ENCODE measurements at regions not wholly inside any gene's neighbourhood (a gene's known extent, or its start where the extent isn't known, plus 50 kb on each side); places are given as distances from the start of the nearest gene placed in this dataset.
"Not testable (repeated sequence)": the region's sequence is repeated elsewhere in the genome, so short reads cannot be mapped to it uniquely, and the experiment has no call there.

GRCh38 chr18:67455890-67456501 is 60.5 kb downstream of the DSEL start:
- no peak for DNase-seq

GRCh38 chr18:67453901-67454300 is 62.6 kb downstream of the DSEL start:
- no peak for DNase-seq

GRCh38 chr18:67451960-67452359 is 64.6 kb downstream of the DSEL start:
- DNase-seq, result no peak

GRCh38 chr18:67451101-67451500 is 65.4 kb downstream of the DSEL start:
- not testable (repeated sequence) for DNase-seq

- no peak for DNase-seq
Observed at GRCh38 chr18:67433971-67434370, 82.5 kb downstream of the DSEL start.

GRCh38 chr18:67432806-67433205 is 83.7 kb downstream of the DSEL start:
- DNase-seq, result no peak

- DNase-seq, result no peak
Observed at GRCh38 chr18:67428805-67429204, 87.7 kb downstream of the DSEL start.

GRCh38 chr18:67428158-67428557 is 88.4 kb downstream of the DSEL start:
- no peak for DNase-seq

GRCh38 chr18:67426486-67426885 is 90.0 kb downstream of the DSEL start:
- no peak for DNase-seq

GRCh38 chr18:67425672-67426071 is 90.8 kb downstream of the DSEL start:
- no peak for DNase-seq

GRCh38 chr18:67421651-67422050 is 94.9 kb downstream of the DSEL start:
- no peak for DNase-seq

- DNase-seq, result peak in 1 of 2 donors; percentile 5
Observed at GRCh38 chr18:67417864-67418523, 98.5 kb downstream of the DSEL start.

- DNase-seq, result no peak
Observed at GRCh38 chr18:67411116-67411515, 105.4 kb downstream of the DSEL start.

GRCh38 chr18:67410075-67411070 is 106.1 kb downstream of the DSEL start:
- no peak for DNase-seq

- DNase-seq, result no peak
Observed at GRCh38 chr18:67408240-67408639, 108.3 kb downstream of the DSEL start.

- DNase-seq, result no peak
Observed at GRCh38 chr18:67406714-67407113, 109.8 kb downstream of the DSEL start.

GRCh38 chr18:67402543-67402942 is 114.0 kb downstream of the DSEL start:
- no peak for DNase-seq

- DNase-seq, result no peak
Observed at GRCh38 chr18:67400502-67401117, 115.9 kb downstream of the DSEL start.

- DNase-seq, result no peak
Observed at GRCh38 chr18:67386032-67386431, 130.5 kb downstream of the DSEL start.

- DNase-seq, result no peak
Observed at GRCh38 chr18:67385455-67385854, 131.1 kb downstream of the DSEL start.

- not testable (repeated sequence) for DNase-seq
Observed at GRCh38 chr18:67384057-67384456, 132.5 kb downstream of the DSEL start.

- DNase-seq, result no peak
Observed at GRCh38 chr18:67381608-67382150, 134.8 kb downstream of the DSEL start.

GRCh38 chr18:67380867-67381266 is 135.7 kb downstream of the DSEL start:
- no peak for DNase-seq

Data from hippocampal formation (tissue), 2 donors.